GM12873 (cell line): ENCODE measurements at regions not wholly inside any gene's neighbourhood (a gene's known extent, or its start where the extent isn't known, plus 50 kb on each side); places are given as distances from the start of the nearest gene placed in this dataset.

Experiments used
- CTCF ChIP-seq: IDR thresholded peaks from 2 replicates; pipeline ENCODE4 v1.5.1; 2012; ENCODE audit warnings: low read depth, mild to moderate bottlenecking, moderate library complexity, low read length, control low read depth; ENCODE audit not compliant: insufficient read depth; ENCODE audit errors: missing control alignments

GRCh38 chr17:68107373-68107772 lies 71.8 kb downstream of the KPNA2 start:
- no peak for TF ChIP-seq CTCF

- TF ChIP-seq CTCF, result no peak
Measured at GRCh38 chr17:68108313-68109000, 72.9 kb downstream of the KPNA2 start.

- TF ChIP-seq CTCF, result no peak
Measured at GRCh38 chr17:68122587-68122986, 87.1 kb downstream of the KPNA2 start.

- no peak for TF ChIP-seq CTCF
Measured at GRCh38 chr17:68125111-68125870, 89.8 kb downstream of the KPNA2 start.

- TF ChIP-seq CTCF, result no peak
Measured at GRCh38 chr17:68127914-68128313, 92.4 kb downstream of the KPNA2 start.

- TF ChIP-seq CTCF, result no peak
Measured at GRCh38 chr17:68131456-68131855, 95.9 kb downstream of the KPNA2 start.

GRCh38 chr17:68133346-68134045 lies 98.0 kb downstream of the KPNA2 start:
- TF ChIP-seq CTCF, result no peak
